GM18861 (cell line): ENCODE measurements at regions not wholly inside any gene's neighbourhood (a gene's known extent, or its start where the extent isn't known, plus 50 kb on each side); places are given as distances from the start of the nearest gene placed in this dataset.

Experiments used
- ATAC-seq: cut with Tn5 transposase; IDR thresholded peaks from one replicate; pipeline ENCODE4 v1.9.1; 2021; ENCODE audit not compliant: unreplicated experiment

DNA sequence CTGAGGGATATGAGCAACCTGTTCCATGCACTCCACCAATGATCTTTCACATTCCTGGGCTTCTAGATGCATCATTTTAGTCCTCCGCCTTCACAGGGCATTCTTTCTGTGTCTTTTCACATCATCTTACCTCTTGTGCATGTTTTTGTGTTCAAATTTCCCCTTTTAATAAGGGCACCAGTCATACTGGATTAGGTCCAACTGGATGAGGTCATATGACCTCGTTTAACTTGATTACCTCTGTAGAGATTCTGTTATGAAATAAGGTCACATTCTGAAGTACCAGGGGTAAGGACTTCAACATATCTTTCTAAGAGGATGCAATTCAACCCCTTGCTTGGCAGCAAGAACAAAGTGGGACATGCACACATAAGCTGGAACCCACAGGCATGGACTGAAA, 335.3 kb upstream of the TLE4 start:
- no peak for ATAC-seq

DNA sequence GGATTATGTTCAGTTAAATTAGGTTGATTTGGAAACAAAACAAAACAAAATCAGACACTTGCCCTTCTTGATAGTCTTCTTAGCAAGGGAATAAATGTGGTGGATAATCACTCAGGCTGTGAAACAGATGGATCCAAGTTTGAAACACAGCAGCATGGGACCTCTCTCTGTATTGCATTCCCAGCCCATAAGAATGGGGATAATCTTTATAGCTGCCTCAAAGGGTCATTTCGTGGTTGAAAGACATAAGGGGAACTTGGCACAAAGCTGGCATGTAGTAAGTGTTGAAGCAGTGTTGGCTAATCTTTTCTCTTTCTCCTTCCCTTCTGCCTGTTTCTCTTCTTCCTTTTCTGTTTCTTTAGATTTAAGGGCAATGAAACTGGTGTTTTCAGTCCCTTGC, 333.9 kb upstream of the TLE4 start:
- no peak for ATAC-seq

DNA sequence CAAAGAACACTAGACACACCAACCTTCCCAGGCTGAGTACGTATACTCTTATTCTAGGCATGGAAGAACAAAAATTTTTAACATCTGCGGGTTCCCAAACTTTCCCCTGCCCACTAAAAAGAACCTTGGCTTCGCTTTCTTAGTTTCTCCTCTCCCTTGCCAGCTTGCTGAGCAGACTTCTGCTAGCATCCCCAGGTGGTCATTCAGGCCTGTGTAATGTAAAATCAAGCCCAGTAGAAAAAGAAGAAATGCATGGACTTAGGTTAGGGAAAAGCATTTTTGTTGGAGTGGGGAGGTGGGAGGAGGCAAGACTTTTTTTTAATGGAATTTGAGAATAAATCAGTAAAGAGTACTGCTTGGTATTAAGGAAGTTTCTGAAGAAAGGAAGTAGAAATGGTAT, 331.0 kb upstream of the TLE4 start:
- ATAC-seq: no peak

DNA sequence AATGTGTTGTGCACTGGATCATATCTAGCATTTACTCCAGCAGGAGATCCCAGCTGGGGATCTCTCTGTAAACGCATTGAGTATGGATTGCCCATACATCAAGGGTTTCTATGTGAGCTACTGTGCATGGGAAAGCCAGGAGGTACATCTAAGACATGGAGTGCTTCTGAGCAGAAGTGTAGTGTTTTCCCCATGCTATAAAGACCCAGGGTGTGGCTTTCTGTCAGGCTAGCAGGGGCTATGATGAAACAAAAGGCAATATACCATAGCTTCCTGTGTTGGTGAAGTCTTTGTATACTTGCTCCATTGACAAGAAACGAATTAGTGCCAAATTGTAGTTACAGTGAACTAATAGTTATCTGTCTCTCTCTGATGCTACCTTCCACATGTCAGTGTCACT, 329.3 kb upstream of the TLE4 start:
- no peak for ATAC-seq

DNA sequence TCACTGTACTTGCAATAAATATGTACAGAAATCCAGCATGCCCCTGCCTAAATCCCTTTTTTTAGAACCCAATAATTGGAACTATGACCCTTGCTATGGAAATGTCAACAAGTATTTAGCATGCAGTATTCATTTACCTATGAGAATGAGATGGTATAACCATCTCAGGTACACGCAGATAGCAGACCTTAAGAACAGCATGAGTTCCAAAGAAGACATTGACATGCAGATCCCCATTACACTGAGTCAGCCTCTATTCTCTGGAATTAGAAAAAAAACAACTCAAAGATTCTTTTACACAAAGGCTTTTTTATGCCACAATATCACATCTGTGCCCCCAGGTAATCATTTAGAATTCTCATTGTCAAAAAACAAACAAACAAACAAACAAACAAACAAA, 325.6 kb upstream of the TLE4 start:
- no peak for ATAC-seq

DNA sequence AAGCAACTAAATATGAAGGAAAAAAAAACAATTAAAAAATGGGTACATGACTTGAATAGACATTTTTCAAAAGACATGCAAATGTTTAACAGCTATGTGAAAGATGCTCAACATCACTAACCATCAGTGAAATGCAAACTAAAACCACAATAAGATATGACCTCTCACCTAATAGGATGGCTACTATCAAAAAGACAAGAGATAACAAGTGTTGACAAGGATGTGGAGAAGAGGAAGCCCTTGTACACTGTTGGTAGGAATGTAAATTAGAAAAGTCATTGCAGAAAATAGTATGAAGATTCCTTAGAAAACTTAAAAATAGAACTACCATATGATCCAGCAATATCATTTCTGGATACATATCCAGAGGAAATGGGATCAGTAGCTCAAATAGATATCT, 324.7 kb upstream of the TLE4 start:
- ATAC-seq: no peak

DNA sequence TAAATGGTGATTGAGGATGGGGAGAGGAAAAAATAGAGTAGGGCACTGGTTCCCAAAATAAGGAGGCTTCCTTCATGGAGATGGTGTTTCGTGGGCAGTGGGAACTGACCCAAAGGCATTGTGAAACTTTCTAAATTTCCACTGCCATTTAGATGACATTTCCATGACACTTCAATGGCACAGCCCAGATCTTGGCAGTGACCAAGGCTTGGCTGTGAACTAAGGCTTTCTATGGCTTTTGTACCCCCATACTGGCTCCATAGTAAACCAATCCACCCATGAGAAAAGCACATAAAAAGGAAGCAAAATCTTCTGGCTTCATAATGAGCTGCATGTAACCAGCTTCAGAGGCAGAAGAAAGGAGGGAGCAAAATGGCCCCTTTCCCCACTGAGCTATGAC, 321.0 kb upstream of the TLE4 start:
- no peak for ATAC-seq

DNA sequence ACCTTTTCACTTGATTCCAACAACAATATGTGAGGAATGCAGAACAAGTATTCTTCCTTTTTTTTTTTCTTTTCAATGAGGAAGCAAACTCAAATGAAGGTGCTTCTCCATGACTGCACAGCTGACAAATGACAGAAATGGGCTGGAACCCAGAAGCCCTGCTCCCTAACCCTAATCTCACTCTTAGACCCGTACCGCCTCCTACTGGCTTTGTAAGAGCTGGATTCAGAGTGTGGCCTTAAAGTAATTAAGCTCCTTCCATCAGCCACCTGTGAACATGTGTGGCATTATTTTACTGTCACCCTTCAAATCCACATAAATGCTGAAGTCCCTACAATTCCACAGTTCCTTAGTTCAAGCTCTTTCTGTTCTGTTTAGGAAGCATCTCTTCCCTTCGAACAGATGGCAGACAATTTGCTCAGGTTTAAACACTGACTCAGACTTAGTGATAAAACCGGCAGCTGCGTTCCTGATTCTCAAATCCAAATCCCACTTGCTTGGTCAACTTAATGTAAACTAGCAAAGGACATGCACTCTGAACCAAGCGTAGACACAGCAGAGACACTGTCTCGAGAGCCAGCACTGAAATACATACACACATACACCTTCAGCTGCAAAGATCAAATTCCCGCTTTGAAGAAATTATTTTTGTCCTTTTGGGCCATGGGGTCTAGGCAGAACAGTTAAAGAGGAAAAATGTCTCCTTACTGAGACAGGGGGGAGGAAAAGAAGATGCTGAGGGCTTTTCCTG, 316.7 kb upstream of the TLE4 start:
- ATAC-seq: no peak

DNA sequence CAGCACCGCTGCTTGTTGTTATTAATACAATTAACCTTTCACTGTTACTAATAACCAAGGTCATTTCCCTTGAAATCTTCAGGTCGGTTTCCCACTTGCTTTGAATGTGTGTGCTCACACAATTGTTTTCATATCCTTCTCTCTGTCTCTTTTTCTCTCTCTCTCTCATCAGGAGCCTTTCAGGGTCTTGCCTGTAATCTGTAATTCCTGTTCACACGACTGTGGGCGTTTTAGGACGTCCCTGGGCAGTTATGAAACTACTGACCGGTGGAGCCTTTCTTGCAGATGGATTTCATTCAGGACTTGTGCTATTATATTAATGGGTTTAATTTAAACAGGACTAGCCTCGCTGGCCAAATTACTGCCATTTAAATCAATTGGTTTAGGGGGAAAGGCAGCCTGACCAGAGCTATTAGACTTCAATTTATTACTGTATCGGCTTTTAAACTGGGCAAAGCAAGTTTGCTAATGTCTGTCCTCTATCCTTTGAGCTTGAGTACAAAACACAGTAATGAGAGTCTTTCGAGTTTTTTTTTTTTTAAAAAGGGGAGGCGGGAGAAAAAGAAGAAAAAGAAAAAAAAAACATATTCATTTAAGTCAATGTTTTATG, 316.0 kb upstream of the TLE4 start:
- ATAC-seq: no peak

DNA sequence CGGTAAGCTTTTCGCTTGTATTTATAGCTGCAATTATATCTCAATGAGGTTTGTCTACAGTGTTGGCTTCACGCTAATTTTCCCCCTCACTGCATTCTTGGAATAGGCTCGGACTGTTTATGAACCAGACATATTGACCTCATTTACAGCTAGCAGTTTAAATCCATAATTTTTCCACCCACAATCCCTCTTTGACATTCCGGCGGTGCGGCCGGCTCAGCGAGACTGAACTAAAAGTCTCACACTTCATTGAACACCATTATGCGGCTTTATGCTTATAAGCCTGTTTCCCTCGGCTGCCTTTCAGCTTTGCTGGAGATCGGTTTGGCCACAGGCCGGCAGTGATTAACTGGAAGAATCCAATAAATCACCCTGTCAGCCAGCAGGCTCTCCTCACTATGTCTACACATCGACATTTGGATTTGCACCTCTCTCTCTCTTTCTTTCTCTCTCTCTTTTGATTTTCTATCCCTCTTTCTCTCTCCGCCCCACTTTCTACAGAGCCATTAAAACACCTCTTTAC, 315.0 kb upstream of the TLE4 start:
- no peak for ATAC-seq

DNA sequence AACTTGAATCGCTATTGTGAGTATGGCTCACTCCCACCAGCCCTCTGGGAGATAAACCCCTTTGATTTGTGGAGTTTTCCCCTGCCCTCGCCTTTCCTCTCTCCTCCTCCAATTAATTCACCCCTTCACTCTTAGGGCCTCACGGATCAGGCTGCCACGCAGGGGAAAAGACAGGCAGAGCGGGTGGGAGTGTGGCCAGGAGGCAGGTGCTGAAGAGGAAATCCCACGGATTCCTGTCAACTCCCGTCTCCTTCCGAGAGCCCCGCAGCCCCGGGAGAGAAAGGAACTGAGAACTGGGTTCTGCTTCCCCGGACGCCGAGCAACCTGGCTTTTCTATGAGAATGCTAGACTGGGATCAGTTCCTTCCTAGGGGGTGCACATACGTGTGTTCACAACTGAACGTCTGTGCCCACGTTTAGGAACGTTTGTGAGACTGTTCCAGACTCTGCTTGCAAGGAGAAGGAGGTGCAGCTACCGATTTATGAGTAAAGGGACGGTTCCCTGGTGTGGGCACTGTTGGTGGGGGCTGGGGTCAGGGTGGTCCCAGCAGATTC, 314.5 kb upstream of the TLE4 start:
- ATAC-seq: no peak

DNA sequence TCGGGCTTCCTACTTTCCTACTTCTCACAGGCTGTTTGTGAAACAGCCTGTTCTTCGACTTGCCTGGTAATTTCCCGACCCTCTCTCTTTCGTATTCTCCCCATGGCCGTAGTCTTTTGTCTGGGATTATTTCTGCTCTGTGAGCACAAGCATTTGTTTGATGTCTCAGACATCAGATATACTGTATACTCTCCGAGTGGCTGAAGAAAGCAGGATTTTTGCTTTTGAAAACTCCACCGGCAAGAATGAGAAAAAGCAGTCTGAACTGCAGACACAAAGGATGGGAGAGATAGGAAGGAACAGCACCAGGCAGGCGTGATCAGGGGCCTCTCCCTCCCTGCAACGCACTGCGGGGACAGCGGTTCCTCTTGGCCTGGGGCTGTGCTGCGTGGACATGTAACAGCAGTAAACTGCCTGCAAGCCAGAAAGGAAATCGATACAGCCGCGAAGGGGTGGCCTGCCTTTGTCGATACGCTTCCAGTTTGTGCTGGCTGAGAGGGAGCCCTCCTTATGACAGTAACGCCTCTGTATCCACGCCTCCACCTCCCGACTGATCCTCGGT, 313.9 kb upstream of the TLE4 start:
- ATAC-seq: no peak

DNA sequence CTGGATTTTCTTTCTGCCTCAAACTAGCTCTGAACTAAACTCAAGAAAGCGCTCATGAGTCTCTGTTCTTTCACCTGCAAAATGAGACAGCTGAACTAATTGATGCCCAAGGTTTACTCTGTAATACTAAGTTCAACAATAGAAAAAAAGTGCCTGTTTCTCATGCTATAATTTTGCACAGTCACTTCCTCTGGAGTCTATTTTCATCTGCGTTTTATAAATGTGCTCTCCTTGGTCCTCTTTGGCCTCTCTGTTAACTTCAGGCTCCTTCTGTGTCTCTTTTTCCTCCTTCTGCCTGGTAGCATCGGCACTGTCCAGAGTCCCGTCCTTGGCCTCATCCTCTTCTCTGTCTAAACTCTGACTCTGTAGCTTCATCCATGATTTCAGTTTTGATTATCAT, 311.9 kb upstream of the TLE4 start:
- ATAC-seq: no peak

DNA sequence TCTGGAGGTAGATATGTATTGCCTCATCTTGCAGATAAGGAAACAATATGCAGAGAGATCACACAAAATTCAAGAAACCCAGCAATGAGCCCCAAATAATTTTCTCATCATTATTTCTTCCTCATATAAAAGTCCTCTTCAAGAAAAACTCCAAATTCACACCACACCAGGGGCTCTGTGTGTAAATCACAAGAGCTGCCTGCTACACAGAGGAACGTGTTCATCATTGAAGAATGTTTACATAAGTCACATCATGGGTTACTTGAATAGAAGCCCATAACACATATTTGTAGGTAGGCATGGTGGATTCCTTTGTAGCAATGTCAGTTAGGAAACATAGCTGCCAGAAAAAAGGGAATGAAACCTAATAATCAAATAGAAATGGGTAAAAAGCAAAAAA, 308.1 kb upstream of the TLE4 start:
- no peak for ATAC-seq

DNA sequence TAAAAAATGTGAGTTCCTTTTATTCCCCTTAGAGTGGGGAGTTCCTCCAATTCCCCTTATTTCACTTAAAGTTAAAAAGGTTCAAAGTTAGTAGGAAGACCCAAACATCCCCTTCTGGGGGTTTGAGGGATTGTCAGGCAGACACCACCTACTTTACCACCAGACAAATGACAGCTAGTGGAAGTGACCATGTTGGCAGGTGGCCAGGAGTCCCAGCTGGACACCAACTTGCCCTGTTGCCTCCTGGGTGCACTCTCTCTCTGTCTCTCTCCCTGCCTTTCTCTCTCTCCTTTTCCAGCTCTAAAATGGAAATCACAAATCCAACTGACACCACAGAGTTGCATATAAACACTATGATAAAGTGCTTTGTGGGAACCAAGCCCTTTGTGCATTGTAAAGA, 307.7 kb upstream of the TLE4 start:
- ATAC-seq: no peak

DNA sequence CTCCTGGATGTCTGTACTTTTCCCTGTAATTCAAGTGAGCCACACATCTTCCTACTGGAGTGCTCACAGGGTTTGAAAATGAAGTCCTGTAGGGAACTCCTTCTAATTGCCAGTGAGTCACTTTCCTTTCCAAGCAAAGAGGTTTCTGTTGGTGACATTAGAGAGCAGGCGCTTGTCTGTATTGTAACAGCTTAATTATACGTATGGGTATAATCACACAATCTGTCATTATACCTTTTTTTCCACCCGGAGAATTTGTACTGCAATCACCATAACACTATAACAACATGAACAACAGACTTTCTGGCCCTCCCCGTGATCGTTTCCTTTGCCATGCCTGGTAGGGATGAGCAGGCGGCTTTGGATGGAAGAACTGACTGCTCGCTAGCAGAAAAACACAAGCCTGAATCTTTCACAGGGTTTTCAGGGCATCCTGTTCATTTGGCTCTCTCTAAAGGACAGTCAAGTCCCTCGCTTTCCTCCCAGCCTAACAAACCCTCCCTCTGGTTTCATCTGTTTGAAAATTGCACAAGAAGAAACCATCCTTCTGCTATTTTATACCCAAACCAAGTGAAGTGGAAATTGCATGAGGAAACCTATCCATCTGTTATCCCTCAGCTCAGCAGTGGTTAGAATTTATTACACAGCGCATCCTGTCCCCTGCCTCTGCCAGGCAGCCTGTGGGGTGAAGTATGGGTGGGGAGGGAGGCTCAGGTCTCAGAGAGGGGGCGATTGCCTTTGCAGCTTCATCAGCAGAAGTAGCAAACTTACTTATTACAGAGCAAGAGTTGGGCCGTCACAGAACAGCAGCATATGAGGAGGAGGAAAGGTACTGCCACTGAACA, 307.0 kb upstream of the TLE4 start:
- ATAC-seq: no peak

DNA sequence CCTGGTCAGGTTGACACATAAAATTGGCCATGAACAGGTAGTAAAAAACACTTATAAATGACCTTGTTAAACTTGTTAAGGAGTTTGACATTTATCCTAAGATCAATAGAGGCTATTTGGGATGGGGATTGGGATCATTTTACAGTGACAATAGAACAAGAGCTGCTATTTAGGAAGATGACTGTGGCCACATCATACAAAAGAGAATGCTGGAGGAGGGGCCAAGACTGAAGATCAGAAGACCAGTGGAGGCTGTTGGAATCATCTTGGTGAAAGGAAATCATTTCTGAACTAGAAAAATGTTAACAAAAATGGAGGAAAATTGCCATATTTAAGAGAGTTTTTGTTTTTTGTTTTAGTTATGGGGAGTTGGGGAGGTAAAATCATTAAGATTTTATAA, 304.8 kb upstream of the TLE4 start:
- ATAC-seq: no peak

DNA sequence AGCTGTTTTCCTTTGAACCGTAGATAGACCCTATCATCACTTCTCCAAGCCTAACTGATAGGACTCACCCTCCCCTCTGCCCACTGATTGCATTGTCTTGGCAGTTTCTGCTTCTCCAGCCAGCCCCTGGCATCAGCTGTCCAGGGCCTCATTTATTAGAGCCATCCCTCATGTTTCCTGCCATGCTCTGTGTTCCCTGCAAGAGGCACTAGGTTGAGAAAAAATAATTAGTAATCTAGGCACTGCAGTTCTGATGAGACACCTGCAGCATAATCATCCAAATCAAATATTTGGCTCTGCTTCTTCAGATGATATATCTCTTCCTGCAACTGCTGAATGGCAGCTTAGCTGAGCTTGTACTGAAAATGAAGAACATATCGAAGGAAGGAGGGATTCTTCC, 303.0 kb upstream of the TLE4 start:
- ATAC-seq: no peak

DNA sequence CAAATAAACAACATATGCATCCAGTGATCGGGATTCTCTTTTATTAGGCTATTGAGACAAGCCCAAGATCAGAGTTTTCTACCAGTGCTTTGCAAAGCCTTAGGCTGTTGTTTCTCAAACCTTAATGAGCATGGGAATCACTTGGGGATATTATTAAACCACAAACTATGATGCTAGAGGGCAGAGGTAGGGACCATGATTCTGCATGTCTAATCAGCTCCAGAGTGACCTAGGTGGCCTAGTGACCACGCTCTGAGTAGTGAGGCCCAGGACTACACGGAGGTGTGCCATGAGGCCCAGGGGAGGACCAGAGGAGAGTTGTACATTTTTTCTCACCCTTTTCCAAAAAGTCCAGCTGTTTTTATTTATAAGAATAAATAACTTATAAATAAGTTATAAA, 298.5 kb upstream of the TLE4 start:
- no peak for ATAC-seq

DNA sequence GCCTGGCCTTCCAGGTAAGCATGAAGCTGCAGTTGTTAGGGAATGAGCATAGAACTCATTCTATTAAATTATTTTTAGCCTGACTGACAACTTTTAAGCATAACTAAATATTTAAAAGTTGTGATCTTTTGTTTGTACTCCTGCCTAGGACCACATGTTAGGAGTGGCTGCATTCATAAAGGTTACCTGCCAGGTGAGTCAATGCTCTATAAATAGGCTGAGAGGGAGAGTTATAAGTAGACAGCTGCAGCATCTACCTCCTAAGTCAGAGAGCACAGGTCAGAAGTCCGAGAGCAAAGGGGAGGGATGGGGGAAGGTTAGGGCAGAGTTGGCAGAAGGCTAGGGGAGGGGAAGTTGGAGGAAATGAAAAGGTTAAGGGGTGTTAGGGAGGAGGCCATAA, 292.4 kb upstream of the TLE4 start:
- ATAC-seq: no peak

DNA sequence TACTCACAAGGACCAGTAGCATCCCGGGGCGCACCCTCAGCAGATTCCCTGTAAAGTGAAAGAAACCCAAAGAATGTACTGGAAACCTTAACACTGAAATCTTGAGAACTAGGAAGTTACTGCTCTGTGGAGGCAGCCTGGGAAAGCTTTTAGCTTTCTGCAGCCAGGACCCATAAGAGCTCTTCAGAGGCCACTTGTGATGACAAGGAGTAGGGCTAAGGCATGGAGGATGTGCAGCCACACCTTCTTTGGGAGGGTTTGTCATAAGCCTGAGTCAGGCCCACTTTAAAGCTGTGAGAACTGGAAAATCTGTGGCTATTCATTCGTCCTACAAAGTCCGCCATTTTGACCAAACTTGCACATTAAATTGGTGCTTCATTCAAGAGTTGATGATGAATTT, 291.1 kb upstream of the TLE4 start:
- no peak for ATAC-seq
